Small intestine (tissue), 7 donors: ENCODE measurements at regions not wholly inside any gene's neighbourhood (a gene's known extent, or its start where the extent isn't known, plus 50 kb on each side); places are given as distances from the start of the nearest gene placed in this dataset.

Experiments used
- DNase-seq, 2 donors: peaks; one replicate each; pipeline versions ENCODE4 v3.0.0 to v3.0.0-alpha.2; 2013
- FAIRE-seq: peaks from 2 replicates; lab custom pipeline; 2012; peaks lifted over from hg19 to GRCh38; lab: Jason Lieb, UNC
- H3K27ac ChIP-seq, 3 donors: one replicate each; pipeline ENCODE4 v1.5.1; 2013; ENCODE audit warnings: low read length in 2 of 3, mild to moderate bottlenecking in 2 of 3, control low read depth in 1 of 3, inconsistent platforms in 1 of 3, low read depth in 1 of 3, moderate library complexity in 1 of 3
- H3K27me3 ChIP-seq, 3 donors: one replicate each; pipeline ENCODE4 v1.6.1; 2013; ENCODE audit warnings: low read length in 3 of 3, inconsistent platforms in 1 of 3; ENCODE audit not compliant: control insufficient read depth in 3 of 3, insufficient read depth in 3 of 3
- H3K36me3 ChIP-seq, 3 donors: one replicate each; pipeline ENCODE4 v1.6.1; 2013; ENCODE audit warnings: low read length in 3 of 3, inconsistent platforms in 1 of 3, low read depth in 1 of 3, mild to moderate bottlenecking in 1 of 3, moderate library complexity in 1 of 3; ENCODE audit not compliant: control insufficient read depth in 3 of 3, insufficient read depth in 2 of 3
- H3K4me1 ChIP-seq, 3 donors: one replicate each; pipeline ENCODE4 v1.6.1; 2013; ENCODE audit warnings: low read length in 2 of 3, inconsistent platforms in 1 of 3, low read depth in 1 of 3, mild to moderate bottlenecking in 1 of 3, moderate library complexity in 1 of 3; ENCODE audit not compliant: control insufficient read depth in 3 of 3, insufficient read depth in 2 of 3
- H3K4me3 ChIP-seq, 3 donors: one replicate each; pipeline ENCODE4 v1.5.1; 2013; ENCODE audit warnings: low read length in 3 of 3, control low read depth in 1 of 3, inconsistent platforms in 1 of 3, low read depth in 1 of 3, mild to moderate bottlenecking in 1 of 3, moderate library complexity in 1 of 3
- H3K9me3 ChIP-seq, 2 donors: one replicate each; pipeline ENCODE4 v1.6.1; 2013; ENCODE audit warnings: low read depth in 1 of 2, low read length in 1 of 2; ENCODE audit not compliant: control insufficient read depth in 2 of 2, insufficient read depth in 1 of 2
- WGBS, 3 donors: extraction: QIAGEN DNeasy Blood & Tissue Kit; methylation state at CpG; one replicate each; pipeline ENCODE4 v1.1.7; 2013; 5-methylcytosine and 5-hydroxymethylcytosine counted together
- donor health status: healthy with polysubstance abuse.
- donor health status: control.
- donor health status: control.
- donor health status: Bipolar disorder and iron deficiency.
- donor health status: healthy.

- H3K4me1 ChIP-seq: no peaks in the 10 kb centered on the region
- DNase-seq (no peak), FAIRE-seq (peak; percentile 99)
- peaks cover 0 to 2% of the 10 kb centered on the region in 2 donors for H3K9me3 ChIP-seq
- H3K4me3 ChIP-seq: no peak overlapping the region
- no peak overlapping the region for H3K27ac ChIP-seq
- H3K27me3 ChIP-seq: no peaks in the 10 kb centered on the region
- no peaks in the 10 kb centered on the region for H3K36me3 ChIP-seq
- WGBS, 3 donors: 44 to 85% (median 83%) methylated on average over 7 to 15 of the region's 15 CpGs
These were observed 672.4 kb downstream of the TSPY10 start for GRCh38 chrY:10200065-10200464.
